GM12875 (cell line): ENCODE measurements at regions not wholly inside any gene's neighbourhood (a gene's known extent, or its start where the extent isn't known, plus 50 kb on each side); places are given as distances from the start of the nearest gene placed in this dataset.

Experiments used
- H3K4me3 ChIP-seq: one replicate; pipeline ENCODE4 v1.5.1; 2011; ENCODE audit warnings: low read depth, low read length, control low read depth
- CTCF ChIP-seq: IDR thresholded peaks from 2 replicates; pipeline ENCODE4 v1.5.1; 2011; ENCODE audit warnings: low read depth, mild to moderate bottlenecking, control low read depth, inconsistent platforms, low read length, moderate library complexity, borderline replicate concordance; ENCODE audit not compliant: insufficient read depth

GRCh38 chr6:104322841-104323240 lies 536.9 kb downstream of the HACE1 start:
- no peak for TF ChIP-seq CTCF
- H3K4me3 ChIP-seq: no peak overlapping the region

DNA sequence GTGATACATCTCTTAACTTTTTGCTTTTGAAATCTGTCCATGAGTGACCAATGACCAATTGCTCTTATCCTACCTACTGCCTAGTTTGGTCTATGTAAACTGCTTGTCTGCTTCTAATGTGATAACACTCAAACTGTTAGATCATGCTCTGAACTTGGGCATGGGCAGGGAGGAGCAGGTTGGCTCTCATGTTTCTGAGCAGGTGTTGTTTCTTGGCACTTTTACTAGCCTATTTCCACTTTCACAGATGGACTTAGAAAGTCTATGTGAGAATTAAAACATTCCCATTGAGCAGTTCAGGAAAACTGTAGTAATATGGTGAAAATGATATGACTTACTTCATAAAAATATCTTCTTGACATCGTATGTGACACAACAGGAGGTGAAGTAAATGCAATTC lies 538.4 kb downstream of the HACE1 start:
- no peak for TF ChIP-seq CTCF
- H3K4me3 ChIP-seq: no peak overlapping the region

DNA sequence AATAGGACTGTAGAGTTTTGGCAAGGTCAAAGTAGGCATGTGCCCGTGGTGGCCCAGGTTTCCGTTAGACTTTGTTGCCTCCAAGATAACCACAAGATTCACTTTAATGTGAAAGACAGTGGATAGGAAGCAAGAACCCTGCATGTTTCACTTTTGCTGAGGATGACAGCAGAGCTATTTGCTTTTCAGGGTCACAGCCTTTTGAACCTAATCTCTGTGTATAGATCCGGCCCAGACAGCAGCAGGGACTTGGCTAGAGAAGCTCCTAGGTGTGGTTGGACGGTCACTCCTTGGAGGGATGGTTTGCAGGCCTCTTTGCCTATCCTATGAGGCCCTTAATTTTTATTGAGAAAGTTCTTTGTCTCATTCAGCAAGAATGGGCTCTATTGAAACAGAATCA lies 538.8 kb downstream of the HACE1 start:
- TF ChIP-seq CTCF: no peak
- H3K4me3 ChIP-seq: no peak overlapping the region

- H3K4me3 ChIP-seq: no peak overlapping the region
- TF ChIP-seq CTCF: no peak
Measured at GRCh38 chr6:104312851-104313250, 546.9 kb downstream of the HACE1 start.

DNA sequence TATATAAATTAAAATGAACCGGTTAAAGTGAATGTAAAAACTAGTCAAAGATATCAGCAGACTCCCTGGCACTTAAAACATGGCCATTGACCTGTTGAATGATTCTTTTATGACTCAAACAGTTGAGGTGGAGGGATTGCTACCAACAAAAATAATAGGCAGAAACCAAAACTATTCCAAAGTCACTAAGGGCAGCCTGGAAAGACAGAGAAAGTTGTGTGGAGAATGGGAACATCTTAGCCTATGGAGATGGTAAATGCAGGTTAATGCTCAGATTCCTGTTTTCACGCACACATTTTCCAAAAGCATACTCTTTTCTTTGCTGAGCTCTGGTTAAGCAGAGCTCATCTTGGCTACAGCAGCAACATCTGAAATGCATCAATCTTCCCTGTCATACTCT lies 553.5 kb downstream of the HACE1 start:
- TF ChIP-seq CTCF: no peak
- H3K4me3 ChIP-seq: no peak overlapping the region

- no peak overlapping the region for H3K4me3 ChIP-seq
- TF ChIP-seq CTCF: no peak
Measured at GRCh38 chr6:104305206-104305605, 554.5 kb downstream of the HACE1 start.

- no peak for TF ChIP-seq CTCF
- H3K4me3 ChIP-seq: no peak overlapping the region
Measured at GRCh38 chr6:104301951-104302350, 557.8 kb downstream of the HACE1 start.
